ENCODE measurements at regions not wholly inside any gene's neighbourhood (a gene's known extent, or its start where the extent isn't known, plus 50 kb on each side); places are given as distances from the start of the nearest gene placed in this dataset.
A peak's percentile ranks its signal among the peaks of the same experiment; 100 is the strongest.

DNA sequence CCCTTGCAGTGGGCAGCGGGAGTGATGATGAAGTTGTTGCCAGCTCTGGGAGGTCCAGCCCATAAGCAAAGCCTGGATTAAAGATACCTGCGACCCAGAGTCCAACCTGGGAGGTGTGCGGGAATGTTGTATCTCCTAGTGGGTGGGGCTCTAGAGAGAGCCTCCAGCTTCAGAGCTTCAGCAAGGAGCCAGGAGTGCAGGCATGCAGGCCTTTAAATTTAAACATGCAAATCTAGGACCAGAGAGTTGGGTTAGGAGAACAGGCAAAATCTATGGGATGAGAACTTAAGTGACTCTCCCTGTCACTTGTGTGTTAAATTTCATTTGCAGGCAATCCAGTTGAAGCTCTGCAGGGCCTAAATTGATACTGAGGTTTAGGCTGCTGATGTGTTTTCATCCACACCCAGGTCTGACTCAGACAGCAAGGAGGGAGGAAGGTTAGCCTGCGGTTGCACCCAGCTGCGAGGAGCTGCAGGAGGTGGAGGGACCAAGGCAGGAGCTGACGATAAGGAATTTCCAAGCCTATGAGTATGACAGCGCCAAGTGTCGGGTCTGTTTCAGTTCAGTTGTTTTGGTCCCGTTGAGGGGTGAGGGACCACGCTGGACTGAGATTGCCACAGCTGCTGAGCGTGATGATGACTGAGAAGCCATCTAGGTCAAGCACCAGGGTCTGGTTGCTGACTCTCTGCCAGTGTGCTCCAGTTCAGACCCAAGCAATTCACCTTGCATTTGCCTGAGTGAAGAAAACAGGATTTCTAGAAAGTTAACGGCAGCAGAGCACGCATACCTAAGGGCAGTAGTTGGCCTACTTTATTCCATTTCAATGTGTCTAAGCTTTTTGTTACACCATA, 243.0 kb downstream of the ICE1 start:
- H3K4me1 ChIP-seq = no peaks in the 10 kb centered on the region
- Mint-ChIP-seq H3K4me3 (no peak overlapping the region), H3K4me1 (peaks cover 17% of the 10 kb centered on the region), H3K36me3 (no peaks in the 10 kb centered on the region), H3K9me3 (peaks cover 2% of the 10 kb centered on the region), H3K27me3 (ENCODE audit: insufficient read depth, low read depth) (peaks cover 5% of the 10 kb centered on the region), H3K27ac (no peak overlapping the region)
- H4K20me1 ChIP-seq (ENCODE audit: low read depth) = no peaks in the 10 kb centered on the region
- TF ChIP-seq EZH2phosphoT487 (IDR thresholded peaks at IDR 0.05) (no peak), EZH2 (IDR thresholded peaks at IDR 0.05) (no peak)
- TF ChIP-seq, protein P1, sequence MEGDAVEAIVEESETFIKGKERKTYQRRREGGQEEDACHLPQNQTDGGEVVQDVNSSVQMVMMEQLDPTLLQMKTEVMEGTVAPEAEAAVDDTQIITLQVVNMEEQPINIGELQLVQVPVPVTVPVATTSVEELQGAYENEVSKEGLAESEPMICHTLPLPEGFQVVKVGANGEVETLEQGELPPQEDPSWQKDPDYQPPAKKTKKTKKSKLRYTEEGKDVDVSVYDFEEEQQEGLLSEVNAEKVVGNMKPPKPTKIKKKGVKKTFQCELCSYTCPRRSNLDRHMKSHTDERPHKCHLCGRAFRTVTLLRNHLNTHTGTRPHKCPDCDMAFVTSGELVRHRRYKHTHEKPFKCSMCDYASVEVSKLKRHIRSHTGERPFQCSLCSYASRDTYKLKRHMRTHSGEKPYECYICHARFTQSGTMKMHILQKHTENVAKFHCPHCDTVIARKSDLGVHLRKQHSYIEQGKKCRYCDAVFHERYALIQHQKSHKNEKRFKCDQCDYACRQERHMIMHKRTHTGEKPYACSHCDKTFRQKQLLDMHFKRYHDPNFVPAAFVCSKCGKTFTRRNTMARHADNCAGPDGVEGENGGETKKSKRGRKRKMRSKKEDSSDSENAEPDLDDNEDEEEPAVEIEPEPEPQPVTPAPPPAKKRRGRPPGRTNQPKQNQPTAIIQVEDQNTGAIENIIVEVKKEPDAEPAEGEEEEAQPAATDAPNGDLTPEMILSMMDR (IDR thresholded peaks at IDR 0.05) = no peak
- H3K79me2 ChIP-seq (ENCODE audit: low read depth) = no peaks in the 10 kb centered on the region
- no peak for DNase-seq (ENCODE audit: low spot score)
- H2AFZ ChIP-seq (replicated peaks) = no peak overlapping the region
- no peaks in the 10 kb centered on the region for H3K27me3 ChIP-seq
- H3K36me3 ChIP-seq = no peaks in the 10 kb centered on the region
- H3K4me3 ChIP-seq = no peak overlapping the region
- H3K27ac ChIP-seq = no peak overlapping the region
- H3F3A ChIP-seq (ENCODE audit: low read depth) = no peaks in the 10 kb centered on the region
- no peak overlapping the region for H3K4me2 ChIP-seq
- no peak overlapping the region for H3K9ac ChIP-seq
- no peaks in the 10 kb centered on the region for H3K9me3 ChIP-seq (ENCODE audit: low read depth)

DNA sequence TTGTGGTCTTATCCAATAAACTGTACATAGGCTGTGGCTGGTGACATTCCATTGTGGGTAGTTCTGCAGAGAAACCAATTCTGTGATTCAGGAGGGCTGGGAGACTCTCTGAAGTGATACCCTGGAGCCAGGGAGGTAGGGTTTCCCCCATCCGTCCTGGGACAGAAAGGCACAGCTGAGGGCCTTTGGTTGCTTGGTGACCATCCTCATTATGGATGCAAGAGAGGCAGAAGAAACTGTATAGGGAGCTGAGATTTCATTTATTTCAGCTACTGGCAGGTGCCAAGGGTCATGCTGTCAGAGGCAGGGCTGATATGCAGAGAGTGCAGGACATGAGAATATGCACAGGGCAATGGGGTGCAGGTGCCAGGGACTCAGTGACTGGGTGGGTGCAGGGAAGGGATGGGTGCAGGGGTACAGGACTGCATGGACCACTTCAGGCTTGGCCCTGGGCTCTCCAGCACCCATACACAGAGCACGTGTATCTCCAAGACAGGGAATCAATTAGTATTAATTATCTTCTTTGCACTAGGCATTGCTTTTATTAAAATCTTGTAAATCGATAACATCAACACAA, 236.5 kb downstream of the ICE1 start:
- DNase-seq (ENCODE audit: low spot score) = no peak
- no peak overlapping the region for H2AFZ ChIP-seq (replicated peaks)
- Mint-ChIP-seq H3K9me3 (no peaks in the 10 kb centered on the region), H3K27ac (peak overlapping the region; percentile 32), H3K36me3 (no peaks in the 10 kb centered on the region), H3K27me3 (ENCODE audit: insufficient read depth, low read depth) (peaks cover 7% of the 10 kb centered on the region), H3K4me1 (peaks cover 22% of the 10 kb centered on the region), H3K4me3 (no peak overlapping the region)
- H3K4me3 ChIP-seq = no peak overlapping the region
- TF ChIP-seq EZH2 (IDR thresholded peaks at IDR 0.05) = no peak
- TF ChIP-seq, protein P1 (IDR thresholded peaks at IDR 0.05) = no peak
- no peak for TF ChIP-seq EZH2phosphoT487 (IDR thresholded peaks at IDR 0.05)
- no peak overlapping the region for H3K27ac ChIP-seq
- no peaks in the 10 kb centered on the region for H3F3A ChIP-seq (ENCODE audit: low read depth)
- no peaks in the 10 kb centered on the region for H3K36me3 ChIP-seq
- H3K4me2 ChIP-seq = no peak overlapping the region
- H3K79me2 ChIP-seq (ENCODE audit: low read depth) = no peaks in the 10 kb centered on the region
- no peak overlapping the region for H3K9ac ChIP-seq
- H3K4me1 ChIP-seq = no peaks in the 10 kb centered on the region
- H3K9me3 ChIP-seq (ENCODE audit: low read depth) = no peaks in the 10 kb centered on the region
- H4K20me1 ChIP-seq (ENCODE audit: low read depth) = no peaks in the 10 kb centered on the region
- no peaks in the 10 kb centered on the region for H3K27me3 ChIP-seq

DNA sequence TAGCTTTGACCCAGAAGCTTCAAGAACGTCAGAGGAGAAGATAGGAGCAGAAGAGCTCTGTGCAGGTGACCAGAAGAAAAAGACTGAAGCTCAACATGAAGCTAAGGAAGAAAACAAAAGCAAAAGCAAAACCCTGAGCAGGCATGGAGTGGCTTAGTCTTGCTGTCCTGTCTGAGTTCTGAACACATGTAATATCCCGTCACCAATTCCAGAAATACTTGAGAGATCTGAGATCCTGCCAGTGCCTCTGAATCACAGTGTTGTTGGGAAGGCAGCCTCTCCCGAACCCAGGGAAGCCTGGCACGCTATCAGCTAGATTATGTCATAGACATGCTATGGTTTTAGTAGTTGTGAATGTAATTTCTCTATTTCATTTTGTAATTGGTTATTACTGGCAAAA, 235.7 kb downstream of the ICE1 start:
- H3K9me3 Mint-ChIP-seq = no peaks in the 10 kb centered on the region
- Histone ChIP-seq H3K27me3 (no peaks in the 10 kb centered on the region), H3K4me3 (no peak overlapping the region), H2AFZ (replicated peaks) (no peak overlapping the region), H3K36me3 (no peaks in the 10 kb centered on the region), H3K9ac (no peak overlapping the region), H3F3A (ENCODE audit: low read depth) (no peaks in the 10 kb centered on the region), H3K4me1 (no peaks in the 10 kb centered on the region), H3K79me2 (ENCODE audit: low read depth) (no peaks in the 10 kb centered on the region), H3K9me3 (ENCODE audit: low read depth) (no peaks in the 10 kb centered on the region), H4K20me1 (ENCODE audit: low read depth) (no peaks in the 10 kb centered on the region), H3K4me2 (no peak overlapping the region), H3K27ac (no peak overlapping the region)
- peaks cover 22% of the 10 kb centered on the region for H3K4me1 Mint-ChIP-seq
- H3K27me3 Mint-ChIP-seq (ENCODE audit: insufficient read depth, low read depth) = peaks cover 7% of the 10 kb centered on the region
- H3K36me3 Mint-ChIP-seq = no peaks in the 10 kb centered on the region
- DNase-seq (ENCODE audit: low spot score) = no peak
- no peak overlapping the region for H3K4me3 Mint-ChIP-seq
- TF ChIP-seq EZH2phosphoT487 (IDR thresholded peaks at IDR 0.05) (no peak), EZH2 (IDR thresholded peaks at IDR 0.05) (no peak)
- TF ChIP-seq, protein P1 (IDR thresholded peaks at IDR 0.05) = no peak
- no peak overlapping the region for H3K27ac Mint-ChIP-seq

Data from neural progenitor cell (in vitro differentiated cells).